ENCODE measurements at regions not wholly inside any gene's neighbourhood (a gene's known extent, or its start where the extent isn't known, plus 50 kb on each side); places are given as distances from the start of the nearest gene placed in this dataset.
"Not testable (repeated sequence)": the region's sequence is repeated elsewhere in the genome, so short reads cannot be mapped to it uniquely, and the experiment has no call there.

GRCh38 chr9:102202126-102202525, 463.7 kb upstream of the GRIN3A start:
- WGBS, 2 donors: 44 to 52% methylated on average over 1 of the region's 1 CpG
- no peak overlapping the region for H3K4me3 ChIP-seq (ENCODE audit: low read depth in 1 of 2, low read length in 2 of 2)
- H3K36me3 ChIP-seq (ENCODE audit: control insufficient read depth in 2 of 2, insufficient read depth in 2 of 2, low read length in 1 of 2): no peaks in the 10 kb centered on the region
- H3K4me1 ChIP-seq (ENCODE audit: control insufficient read depth in 2 of 2, insufficient read depth in 2 of 2, low read length in 1 of 2): no peaks in the 10 kb centered on the region
- no peak overlapping the region for H3K27ac ChIP-seq (ENCODE audit: low read depth in 2 of 2, low read length in 1 of 2)
- no peaks in the 10 kb centered on the region for H3K9me3 ChIP-seq (ENCODE audit: control insufficient read depth in 2 of 2, insufficient read depth in 1 of 2, low read depth in 1 of 2, low read length in 1 of 2)
- no peaks in the 10 kb centered on the region for H3K27me3 ChIP-seq (ENCODE audit: control insufficient read depth in 1 of 2, insufficient read depth in 2 of 2, low read length in 2 of 2)

- 47 to 50% methylated on average over 1 of the region's 1 CpG for WGBS, 2 donors
- no peak overlapping the region for H3K4me3 ChIP-seq (ENCODE audit: low read depth in 1 of 2, low read length in 2 of 2)
- no peaks in the 10 kb centered on the region for H3K36me3 ChIP-seq (ENCODE audit: control insufficient read depth in 2 of 2, insufficient read depth in 2 of 2, low read length in 1 of 2)
Measured at GRCh38 chr9:102185962-102186361, 447.5 kb upstream of the GRIN3A start.

GRCh38 chr9:102185371-102185770, 446.9 kb upstream of the GRIN3A start:
- no peaks in the 10 kb centered on the region for H3K4me1 ChIP-seq (ENCODE audit: control insufficient read depth in 2 of 2, insufficient read depth in 2 of 2, low read length in 1 of 2)
- 73 to 85% methylated on average over 2 of the region's 2 CpGs for WGBS, 2 donors
- H3K9me3 ChIP-seq (ENCODE audit: control insufficient read depth in 2 of 2, insufficient read depth in 1 of 2, low read depth in 1 of 2, low read length in 1 of 2): no peaks in the 10 kb centered on the region
- H3K27ac ChIP-seq (ENCODE audit: low read depth in 2 of 2, low read length in 1 of 2): no peak overlapping the region
- no peak overlapping the region for H3K4me3 ChIP-seq (ENCODE audit: low read depth in 1 of 2, low read length in 2 of 2)
- no peaks in the 10 kb centered on the region for H3K27me3 ChIP-seq (ENCODE audit: control insufficient read depth in 1 of 2, insufficient read depth in 2 of 2, low read length in 2 of 2)
- H3K36me3 ChIP-seq (ENCODE audit: control insufficient read depth in 2 of 2, insufficient read depth in 2 of 2, low read length in 1 of 2): no peaks in the 10 kb centered on the region

More at GRCh38 chr9:102185962-102186361, 447.5 kb upstream of the GRIN3A start:
- H3K9me3 ChIP-seq (ENCODE audit: control insufficient read depth in 2 of 2, insufficient read depth in 1 of 2, low read depth in 1 of 2, low read length in 1 of 2): no peaks in the 10 kb centered on the region
- H3K27me3 ChIP-seq (ENCODE audit: control insufficient read depth in 1 of 2, insufficient read depth in 2 of 2, low read length in 2 of 2): no peaks in the 10 kb centered on the region
- H3K4me1 ChIP-seq (ENCODE audit: control insufficient read depth in 2 of 2, insufficient read depth in 2 of 2, low read length in 1 of 2): no peaks in the 10 kb centered on the region
- no peak overlapping the region for H3K27ac ChIP-seq (ENCODE audit: low read depth in 2 of 2, low read length in 1 of 2)

- Histone ChIP-seq H3K27ac (ENCODE audit: low read depth in 2 of 2, low read length in 1 of 2) (no peak overlapping the region), H3K9me3 (ENCODE audit: control insufficient read depth in 2 of 2, insufficient read depth in 1 of 2, low read depth in 1 of 2, low read length in 1 of 2) (peaks cover 3 to 9% of the 10 kb centered on the region in 2 donors), H3K27me3 (ENCODE audit: control insufficient read depth in 1 of 2, insufficient read depth in 2 of 2, low read length in 2 of 2) (no peaks in the 10 kb centered on the region), H3K36me3 (ENCODE audit: control insufficient read depth in 2 of 2, insufficient read depth in 2 of 2, low read length in 1 of 2) (no peaks in the 10 kb centered on the region), H3K4me3 (ENCODE audit: low read depth in 1 of 2, low read length in 2 of 2) (no peak overlapping the region), H3K4me1 (ENCODE audit: control insufficient read depth in 2 of 2, insufficient read depth in 2 of 2, low read length in 1 of 2) (no peaks in the 10 kb centered on the region)
- WGBS, 2 donors: 57 to 62% methylated on average over 3 of the region's 3 CpGs
Measured at GRCh38 chr9:102178811-102179210, 440.4 kb upstream of the GRIN3A start.

- 79 to 88% methylated on average over 8 of the region's 8 CpGs for WGBS, 2 donors
Measured at GRCh38 chr9:102174202-102174601, 435.8 kb upstream of the GRIN3A start.

GRCh38 chr9:102164247-102164646, 425.8 kb upstream of the GRIN3A start:
- no peak overlapping the region for H3K27ac ChIP-seq (ENCODE audit: low read depth in 2 of 2, low read length in 1 of 2)
- H3K4me1 ChIP-seq (ENCODE audit: control insufficient read depth in 2 of 2, insufficient read depth in 2 of 2, low read length in 1 of 2): no peaks in the 10 kb centered on the region
- no peak overlapping the region for H3K4me3 ChIP-seq (ENCODE audit: low read depth in 1 of 2, low read length in 2 of 2)
- no peaks in the 10 kb centered on the region for H3K27me3 ChIP-seq (ENCODE audit: control insufficient read depth in 1 of 2, insufficient read depth in 2 of 2, low read length in 2 of 2)
- no peaks in the 10 kb centered on the region for H3K36me3 ChIP-seq (ENCODE audit: control insufficient read depth in 2 of 2, insufficient read depth in 2 of 2, low read length in 1 of 2)
- no peaks in the 10 kb centered on the region for H3K9me3 ChIP-seq (ENCODE audit: control insufficient read depth in 2 of 2, insufficient read depth in 1 of 2, low read depth in 1 of 2, low read length in 1 of 2)

More at GRCh38 chr9:102174202-102174601, 435.8 kb upstream of the GRIN3A start:
- not testable (repeated sequence) for H3K4me1 ChIP-seq (ENCODE audit: control insufficient read depth in 2 of 2, insufficient read depth in 2 of 2, low read length in 1 of 2); H3K27ac ChIP-seq (ENCODE audit: low read depth in 2 of 2, low read length in 1 of 2); H3K4me3 ChIP-seq (ENCODE audit: low read depth in 1 of 2, low read length in 2 of 2); H3K27me3 ChIP-seq (ENCODE audit: control insufficient read depth in 1 of 2, insufficient read depth in 2 of 2, low read length in 2 of 2); H3K9me3 ChIP-seq (ENCODE audit: control insufficient read depth in 2 of 2, insufficient read depth in 1 of 2, low read depth in 1 of 2, low read length in 1 of 2); H3K36me3 ChIP-seq (ENCODE audit: control insufficient read depth in 2 of 2, insufficient read depth in 2 of 2, low read length in 1 of 2)

- H3K36me3 ChIP-seq (ENCODE audit: control insufficient read depth in 2 of 2, insufficient read depth in 2 of 2, low read length in 1 of 2); H3K4me1 ChIP-seq (ENCODE audit: control insufficient read depth in 2 of 2, insufficient read depth in 2 of 2, low read length in 1 of 2); H3K9me3 ChIP-seq (ENCODE audit: control insufficient read depth in 2 of 2, insufficient read depth in 1 of 2, low read depth in 1 of 2, low read length in 1 of 2); H3K4me3 ChIP-seq (ENCODE audit: low read depth in 1 of 2, low read length in 2 of 2); H3K27ac ChIP-seq (ENCODE audit: low read depth in 2 of 2, low read length in 1 of 2); H3K27me3 ChIP-seq (ENCODE audit: control insufficient read depth in 1 of 2, insufficient read depth in 2 of 2, low read length in 2 of 2): not testable (repeated sequence)
- WGBS, 2 donors: 80 to 83% methylated on average over 12 of the region's 12 CpGs
Measured at GRCh38 chr9:102153081-102153480, 414.6 kb upstream of the GRIN3A start.

- WGBS, 2 donors: 0 to 20% methylated on average over 1 of the region's 1 CpG
- Histone ChIP-seq H3K27ac (ENCODE audit: low read depth in 2 of 2, low read length in 1 of 2) (no peak overlapping the region), H3K4me1 (ENCODE audit: control insufficient read depth in 2 of 2, insufficient read depth in 2 of 2, low read length in 1 of 2) (no peaks in the 10 kb centered on the region), H3K36me3 (ENCODE audit: control insufficient read depth in 2 of 2, insufficient read depth in 2 of 2, low read length in 1 of 2) (no peaks in the 10 kb centered on the region), H3K9me3 (ENCODE audit: control insufficient read depth in 2 of 2, insufficient read depth in 1 of 2, low read depth in 1 of 2, low read length in 1 of 2) (peaks cover 0 to 2% of the 10 kb centered on the region in 2 donors), H3K4me3 (ENCODE audit: low read depth in 1 of 2, low read length in 2 of 2) (no peak overlapping the region), H3K27me3 (ENCODE audit: control insufficient read depth in 1 of 2, insufficient read depth in 2 of 2, low read length in 2 of 2) (no peaks in the 10 kb centered on the region)
Measured at GRCh38 chr9:102135768-102136167, 397.3 kb upstream of the GRIN3A start.

GRCh38 chr9:102124465-102124864, 386.0 kb upstream of the GRIN3A start:
- H3K27me3 ChIP-seq (ENCODE audit: control insufficient read depth in 1 of 2, insufficient read depth in 2 of 2, low read length in 2 of 2): no peaks in the 10 kb centered on the region
- H3K36me3 ChIP-seq (ENCODE audit: control insufficient read depth in 2 of 2, insufficient read depth in 2 of 2, low read length in 1 of 2): no peaks in the 10 kb centered on the region
- no peak overlapping the region for H3K27ac ChIP-seq (ENCODE audit: low read depth in 2 of 2, low read length in 1 of 2)
- H3K9me3 ChIP-seq (ENCODE audit: control insufficient read depth in 2 of 2, insufficient read depth in 1 of 2, low read depth in 1 of 2, low read length in 1 of 2): no peaks in the 10 kb centered on the region
- no peak overlapping the region for H3K4me3 ChIP-seq (ENCODE audit: low read depth in 1 of 2, low read length in 2 of 2)
- no peaks in the 10 kb centered on the region for H3K4me1 ChIP-seq (ENCODE audit: control insufficient read depth in 2 of 2, insufficient read depth in 2 of 2, low read length in 1 of 2)
- 78 to 79% methylated on average over 3 of the region's 3 CpGs for WGBS, 2 donors

- no peaks in the 10 kb centered on the region for H3K9me3 ChIP-seq (ENCODE audit: control insufficient read depth in 2 of 2, insufficient read depth in 1 of 2, low read depth in 1 of 2, low read length in 1 of 2)
- no peak overlapping the region for H3K27ac ChIP-seq (ENCODE audit: low read depth in 2 of 2, low read length in 1 of 2)
- no peaks in the 10 kb centered on the region for H3K27me3 ChIP-seq (ENCODE audit: control insufficient read depth in 1 of 2, insufficient read depth in 2 of 2, low read length in 2 of 2)
- no peaks in the 10 kb centered on the region for H3K4me1 ChIP-seq (ENCODE audit: control insufficient read depth in 2 of 2, insufficient read depth in 2 of 2, low read length in 1 of 2)
- no peaks in the 10 kb centered on the region for H3K36me3 ChIP-seq (ENCODE audit: control insufficient read depth in 2 of 2, insufficient read depth in 2 of 2, low read length in 1 of 2)
- H3K4me3 ChIP-seq (ENCODE audit: low read depth in 1 of 2, low read length in 2 of 2): no peak overlapping the region
Measured at GRCh38 chr9:102114557-102114956, 376.1 kb upstream of the GRIN3A start.
